ENCODE measurements at regions not wholly inside any gene's neighbourhood (a gene's known extent, or its start where the extent isn't known, plus 50 kb on each side); places are given as distances from the start of the nearest gene placed in this dataset.

- DNase-seq (ENCODE audit: low spot score) = no peak
- TF ChIP-seq CTCF (IDR thresholded peaks at IDR 0.05; ENCODE audit: borderline replicate concordance, control extremely low read depth, extremely low read depth, insufficient read depth, missing control alignments) = no peak
- in situ Hi-C loops (cut with MboI; ENCODE audit: low sequenced_read_pairs, unreplicated experiment) = no loop called here
Measured at GRCh38 chr21:20698585-20698984, 299.6 kb upstream of the NCAM2 start.

- in situ Hi-C loops (cut with MboI; ENCODE audit: low sequenced_read_pairs, unreplicated experiment) = no loop called here
- no peak for DNase-seq (ENCODE audit: low spot score)
- no peak for TF ChIP-seq CTCF (IDR thresholded peaks at IDR 0.05; ENCODE audit: borderline replicate concordance, control extremely low read depth, extremely low read depth, insufficient read depth, missing control alignments)
Measured at GRCh38 chr21:20701235-20701634, 297.0 kb upstream of the NCAM2 start.

- DNase-seq (ENCODE audit: low spot score) = no peak
- no peak for TF ChIP-seq CTCF (IDR thresholded peaks at IDR 0.05; ENCODE audit: borderline replicate concordance, control extremely low read depth, extremely low read depth, insufficient read depth, missing control alignments)
- in situ Hi-C loops (cut with MboI; ENCODE audit: low sequenced_read_pairs, unreplicated experiment) = no loop called here
Measured at GRCh38 chr21:20703112-20703767, 295.0 kb upstream of the NCAM2 start.

- in situ Hi-C loops (cut with MboI; ENCODE audit: low sequenced_read_pairs, unreplicated experiment) = no loop called here
- no peak for TF ChIP-seq CTCF (IDR thresholded peaks at IDR 0.05; ENCODE audit: borderline replicate concordance, control extremely low read depth, extremely low read depth, insufficient read depth, missing control alignments)
- DNase-seq (ENCODE audit: low spot score) = no peak
Measured at GRCh38 chr21:20720623-20721022, 277.6 kb upstream of the NCAM2 start.

GRCh38 chr21:20721151-20721550, 277.1 kb upstream of the NCAM2 start:
- in situ Hi-C loops (cut with MboI; ENCODE audit: low sequenced_read_pairs, unreplicated experiment) = no loop called here
- TF ChIP-seq CTCF (IDR thresholded peaks at IDR 0.05; ENCODE audit: borderline replicate concordance, control extremely low read depth, extremely low read depth, insufficient read depth, missing control alignments) = no peak
- DNase-seq (ENCODE audit: low spot score) = no peak

- DNase-seq (ENCODE audit: low spot score) = no peak
- in situ Hi-C loops (cut with MboI; ENCODE audit: low sequenced_read_pairs, unreplicated experiment) = no loop called here
- TF ChIP-seq CTCF (IDR thresholded peaks at IDR 0.05; ENCODE audit: borderline replicate concordance, control extremely low read depth, extremely low read depth, insufficient read depth, missing control alignments) = no peak
Measured at GRCh38 chr21:20728691-20729090, 269.5 kb upstream of the NCAM2 start.
